H1 (cell line): ENCODE measurements at regions not wholly inside any gene's neighbourhood (a gene's known extent, or its start where the extent isn't known, plus 50 kb on each side); places are given as distances from the start of the nearest gene placed in this dataset.

Experiments used
- CTCF ChIA-PET: fragments of 300-600 bp; sonication (Branson Sonifier 250); formaldehyde crosslinking; loops from one replicate; lab custom pipeline; 2021; ENCODE audit not compliant: partially characterized antibody; lab: Charles Lee
- POLR2A ChIA-PET: fragments of 300-600 bp; sonication (Branson Sonifier 250); formaldehyde crosslinking; loops from one replicate; lab custom pipeline; 2021; ENCODE audit warnings: inconsistent platforms; ENCODE audit not compliant: partially characterized antibody; lab: Charles Lee
- DNase-seq, 2 experiments: peaks; one replicate each; pipeline versions ENCODE4 v3.0.0 to v3.0.0-alpha.2; 2010 to 2022; ENCODE audit warnings: low spot score in 2 of 2, low read depth in 1 of 2, mixed read lengths in 1 of 2
- FAIRE-seq: peaks from 2 replicates; lab custom pipeline; 2011; peaks lifted over from hg19 to GRCh38; lab: Jason Lieb, UNC
- H2AFZ ChIP-seq: 2 replicates; pipeline ENCODE4 v1.8.1; 2012; ENCODE audit warnings: low read length, inconsistent platforms
- H2AK5ac ChIP-seq: 2 replicates; pipeline ENCODE4 v1.6.1; 2013; ENCODE audit warnings: low read depth, low read length
- H2BK120ac ChIP-seq: replicated peaks from 2 replicates; pipeline ENCODE3; 2013; ENCODE audit warnings: low read depth, low read length, inconsistent platforms
- H2BK12ac ChIP-seq: 2 replicates; pipeline ENCODE4 v1.6.1; 2013; ENCODE audit warnings: low read depth, low read length
- H2BK15ac ChIP-seq: 2 replicates; pipeline ENCODE4 v1.6.1; 2013; ENCODE audit warnings: low read length
- H2BK20ac ChIP-seq: 2 replicates; pipeline ENCODE4 v1.6.1; 2013; ENCODE audit warnings: low read length
- H2BK5ac ChIP-seq: 2 replicates; pipeline ENCODE4 v1.6.1; 2013; ENCODE audit warnings: low read depth, low read length
- H3K14ac ChIP-seq: 2 replicates; pipeline ENCODE4 v1.6.1; 2013; ENCODE audit warnings: inconsistent platforms; ENCODE audit not compliant: insufficient read length
- H3K18ac ChIP-seq: 2 replicates; pipeline ENCODE4 v1.6.1; 2013; ENCODE audit warnings: low read length; ENCODE audit errors: extremely low read depth
- H3K23ac ChIP-seq: 2 replicates; pipeline ENCODE4 v1.6.1; 2013; ENCODE audit warnings: inconsistent platforms; ENCODE audit not compliant: insufficient read length
- H3K23me2 ChIP-seq: 2 replicates; pipeline ENCODE4 v1.6.1; 2013; ENCODE audit warnings: low read depth, low read length
- H3K27ac ChIP-seq: 2 replicates; pipeline ENCODE4 v1.6.1; 2011; ENCODE audit warnings: low read depth, low read length, inconsistent platforms
- H3K27me3 ChIP-seq, 4 experiments: replicated peaks in 1 of 4; 1 replicate in 1 of 4; 2 replicates in 3 of 4; pipeline versions ENCODE4 v1.6.1 to v1.8.1; 2011 to 2013; ENCODE audit warnings: low read length in 3 of 4, mild to moderate bottlenecking in 3 of 4, inconsistent platforms in 2 of 4, mixed read lengths in 2 of 4, moderate library complexity in 1 of 4; ENCODE audit not compliant: control insufficient read depth in 3 of 4, insufficient read depth in 3 of 4; ENCODE audit errors: extremely low read depth in 1 of 4
- H3K36me3 ChIP-seq, 4 experiments: 2 replicates each; pipeline versions ENCODE4 v1.6.1 to v1.8.1; 2011 to 2013; ENCODE audit warnings: mild to moderate bottlenecking in 4 of 4, low read length in 3 of 4, moderate library complexity in 2 of 4, control low read depth in 1 of 4, inconsistent platforms in 1 of 4; ENCODE audit not compliant: insufficient read depth in 4 of 4, control insufficient read depth in 2 of 4
- H3K4ac ChIP-seq: replicated peaks from 2 replicates; pipeline ENCODE3; 2013; ENCODE audit warnings: low read length, low read depth, mixed read lengths, inconsistent platforms; ENCODE audit not compliant: insufficient read length
- H3K4me1 ChIP-seq, 4 experiments: replicated peaks in 1 of 4; 1 replicate in 1 of 4; 2 replicates in 3 of 4; pipeline versions ENCODE4 v1.6.1 to v1.8.1; 2011 to 2013; ENCODE audit warnings: low read length in 3 of 4, inconsistent platforms in 2 of 4, mixed read lengths in 1 of 4; ENCODE audit not compliant: insufficient read depth in 4 of 4, control insufficient read depth in 3 of 4
- H3K4me2 ChIP-seq, 2 experiments: 2 replicates each; pipeline versions ENCODE4 v1.6.1 to v1.8.1; 2011 to 2013; ENCODE audit warnings: low read depth in 2 of 2, low read length in 2 of 2, control low read depth in 1 of 2, inconsistent platforms in 1 of 2, mild to moderate bottlenecking in 1 of 2; ENCODE audit not compliant: insufficient read depth in 1 of 2
- H3K4me3 ChIP-seq, 4 experiments: fragments of 200-600, 300-600 bp in 1 of 4; sonication (generic), shearing (Covaris generic), sonication (Bioruptor Twin) in 1 of 4; 2 replicates each; pipeline versions ENCODE4 v1.5.1 to v1.8.1; 2011 to 2016; ENCODE audit warnings: low read length in 4 of 4, low read depth in 3 of 4, control low read depth in 2 of 4, inconsistent platforms in 2 of 4, mild to moderate bottlenecking in 2 of 4, mixed read lengths in 1 of 4, moderate library complexity in 1 of 4; ENCODE audit not compliant: insufficient read depth in 2 of 4; ENCODE audit errors: extremely low read depth in 1 of 4
- H3K56ac ChIP-seq: replicated peaks from 2 replicates; pipeline ENCODE3; 2013; ENCODE audit warnings: low read depth, mild to moderate bottlenecking, mixed read lengths, low read length, inconsistent platforms; ENCODE audit not compliant: insufficient read length
- H3K79me1 ChIP-seq: 2 replicates; pipeline ENCODE4 v1.6.1; 2013; ENCODE audit warnings: low read depth, low read length, control low read depth
- H3K79me2 ChIP-seq, 2 experiments: 2 replicates each; pipeline versions ENCODE4 v1.6.1 to v1.8.1; 2012 to 2013; ENCODE audit warnings: low read length in 2 of 2, mild to moderate bottlenecking in 2 of 2, inconsistent platforms in 1 of 2; ENCODE audit not compliant: insufficient read depth in 2 of 2, control insufficient read depth in 1 of 2
- H3K9ac ChIP-seq, 4 experiments: replicated peaks in 1 of 4; 1 replicate in 1 of 4; 2 replicates in 3 of 4; pipeline versions ENCODE4 v1.6.1 to v1.8.1; 2011 to 2013; ENCODE audit warnings: low read depth in 3 of 4, low read length in 3 of 4, control low read depth in 2 of 4, mild to moderate bottlenecking in 2 of 4, moderate library complexity in 2 of 4, inconsistent platforms in 1 of 4; ENCODE audit errors: extremely low read depth in 1 of 4
- H3K9me3 ChIP-seq, 2 experiments: 2 replicates each; pipeline versions ENCODE4 v1.6.1 to v1.8.1; 2012 to 2013; ENCODE audit warnings: mild to moderate bottlenecking in 2 of 2, moderate library complexity in 2 of 2, control low read depth in 1 of 2, inconsistent platforms in 1 of 2, low read depth in 1 of 2, low read length in 1 of 2, mixed read lengths in 1 of 2; ENCODE audit not compliant: insufficient read depth in 2 of 2
- H4K20me1 ChIP-seq, 2 experiments: replicated peaks in 1 of 2; 2 replicates each; pipeline versions ENCODE3 to v1.8.1; 2011 to 2013; ENCODE audit warnings: inconsistent platforms in 2 of 2, low read length in 2 of 2, mild to moderate bottlenecking in 1 of 2; ENCODE audit not compliant: insufficient read depth in 2 of 2, control insufficient read depth in 1 of 2
- H4K5ac ChIP-seq: 2 replicates; pipeline ENCODE4 v1.6.1; 2013; ENCODE audit warnings: low read length, low read depth, mixed read lengths, inconsistent platforms; ENCODE audit not compliant: insufficient read length
- H4K8ac ChIP-seq: 2 replicates; pipeline ENCODE4 v1.8.0; 2013; ENCODE audit warnings: mild to moderate bottlenecking, moderate library complexity, low read length, inconsistent platforms; ENCODE audit not compliant: insufficient read depth; ENCODE audit errors: extremely low read depth
- H4K91ac ChIP-seq: replicated peaks from 2 replicates; pipeline ENCODE3; 2013; ENCODE audit warnings: low read length, mixed read lengths, inconsistent platforms; ENCODE audit not compliant: insufficient read length
- ASH2L ChIP-seq: fragments of 200-600, 300-600 bp; sonication (generic); IDR thresholded peaks from one replicate; pipeline ENCODE4 v1.7.1; 2017; ENCODE audit warnings: low read length
- CBX5 ChIP-seq: fragments of 300-800, 300-1000 bp; sonication (generic); IDR thresholded peaks from 2 replicates; pipeline ENCODE4 v1.7.1; 2016; ENCODE audit warnings: antibody characterized with exemption, low read length, low read depth
- CEBPB ChIP-seq: IDR thresholded peaks from 2 replicates; pipeline ENCODE4 v1.6.1; 2012; ENCODE audit warnings: low read depth, low read length
- GABPA ChIP-seq: IDR thresholded peaks from 2 replicates; pipeline ENCODE4 v1.6.1; 2011; ENCODE audit warnings: mild to moderate bottlenecking, low read length, moderate library complexity, borderline replicate concordance; ENCODE audit not compliant: insufficient read depth
- HDAC6 ChIP-seq: IDR thresholded peaks from one replicate; pipeline ENCODE4 v1.7.1; 2012; ENCODE audit warnings: low read depth, mild to moderate bottlenecking, inconsistent platforms, low read length, moderate library complexity
- KDM1A ChIP-seq: fragments of 200-600, 300-600 bp; sonication (generic); IDR thresholded peaks from 2 replicates; pipeline ENCODE4 v1.7.1; 2016; ENCODE audit warnings: mild to moderate bottlenecking, low read length, borderline replicate concordance
- KDM4A ChIP-seq: IDR thresholded peaks from one replicate; pipeline ENCODE4 v1.7.1; 2012; ENCODE audit warnings: low read depth, mild to moderate bottlenecking, moderate library complexity, low read length, inconsistent platforms; ENCODE audit not compliant: severe bottlenecking
- MAFK ChIP-seq: IDR thresholded peaks from 2 replicates; pipeline ENCODE4 v1.6.1; 2012; ENCODE audit warnings: low read depth, mild to moderate bottlenecking, improper control_type of control experiment, low read length
- MAX ChIP-seq: IDR thresholded peaks from 2 replicates; pipeline ENCODE4 v1.6.1; 2012; ENCODE audit warnings: inconsistent platforms
- NRF1 ChIP-seq: IDR thresholded peaks from 2 replicates; pipeline ENCODE4 v1.6.1; 2011; ENCODE audit warnings: mild to moderate bottlenecking, low read depth, low read length, improper control_type of control experiment
- POLR2A ChIP-seq, 2 experiments: IDR thresholded peaks; 1 replicate in 1 of 2; 2 replicates in 1 of 2; pipeline ENCODE4 v1.6.1; 2011; ENCODE audit warnings: low read depth in 2 of 2, low read length in 2 of 2, mild to moderate bottlenecking in 2 of 2; ENCODE audit errors: control extremely low read depth in 1 of 2
- RBBP5 ChIP-seq: IDR thresholded peaks from 2 replicates; pipeline ENCODE4 v1.7.1; 2012; ENCODE audit warnings: low read depth, mild to moderate bottlenecking, inconsistent platforms, low read length, moderate library complexity, borderline replicate concordance
- SIN3A ChIP-seq, 2 experiments: IDR thresholded peaks in 1 of 2; conservative IDR thresholded peaks in 1 of 2; 2 replicates each; pipeline ENCODE4 v1.6.1; 2011 to 2012; ENCODE audit warnings: low read length in 2 of 2, improper control_type of control experiment in 1 of 2, low read depth in 1 of 2, mild to moderate bottlenecking in 1 of 2
- SIX5 ChIP-seq: IDR thresholded peaks from 2 replicates; pipeline ENCODE4 v1.6.1; 2011; ENCODE audit warnings: mild to moderate bottlenecking, low read depth, low read length
- SP1 ChIP-seq: IDR thresholded peaks from 2 replicates; pipeline ENCODE4 v1.6.1; 2011; ENCODE audit warnings: low read depth, low read length
- TEAD4 ChIP-seq: IDR thresholded peaks from 2 replicates; pipeline ENCODE4 v1.6.1; 2012; ENCODE audit warnings: low read depth, low read length, inconsistent platforms, mixed read lengths
- WGBS, 2 experiments: shearing (Covaris generic) in 1 of 2; methylation state at CpG; one replicate each; pipeline versions ENCODE4 v1.1.6 to v1.1.7; 2013 to 2015; ENCODE audit warnings: low lambda C conversion rate in 2 of 2, mixed read lengths in 2 of 2, inconsistent platforms in 1 of 2, low coverage in 1 of 2, missing lambda C conversion rate in 1 of 2; ENCODE audit not compliant: insufficient replicate concordance in 2 of 2, insufficient coverage in 1 of 2, insufficient read length in 1 of 2; ENCODE audit errors: extremely low coverage in 1 of 2, missing lambda C conversion rate in 1 of 2; 5-methylcytosine and 5-hydroxymethylcytosine counted together

- H3K4me2 ChIP-seq = no peak overlapping the region; a peak in 1 of 4 replicates
- no peaks in the 10 kb centered on the region for H3K23me2 ChIP-seq
- peaks cover 0 to 4% (median 1%) of the 10 kb centered on the region in 4 experiments; a peak in 1 of 7 replicates for H3K4me1 ChIP-seq
- H3K4me3 ChIP-seq = no peak overlapping the region
- no peaks in the 10 kb centered on the region for H3K27me3 ChIP-seq
- no peak overlapping the region for H3K23ac ChIP-seq
- H3K9ac ChIP-seq = no peak overlapping the region
- FAIRE-seq (peak; percentile 85), DNase-seq (no peak)
- no peaks in the 10 kb centered on the region for H3K79me1 ChIP-seq
- H2BK12ac ChIP-seq = no peak overlapping the region
- H3K14ac ChIP-seq = no peak overlapping the region
- no peak overlapping the region for H3K4ac ChIP-seq
- no peaks in the 10 kb centered on the region for H3K79me2 ChIP-seq
- no peak overlapping the region for H2BK120ac ChIP-seq
- H3K36me3 ChIP-seq = no peaks in the 10 kb centered on the region
- 37% methylated on average over 1 of the region's 1 CpG; no CpG with 5 or more reads in 1 of the 2 experiments for WGBS, 2 experiments
- H3K27ac ChIP-seq = no peak overlapping the region
- H2BK5ac ChIP-seq = no peak overlapping the region
- H3K56ac ChIP-seq = no peak overlapping the region
- H2AK5ac ChIP-seq = no peak overlapping the region
- no peak overlapping the region for H2BK20ac ChIP-seq
- no peak overlapping the region for H3K18ac ChIP-seq
- H2AFZ ChIP-seq = no peak overlapping the region
- no peak overlapping the region for H4K8ac ChIP-seq
- POLR2A ChIA-PET = no interaction called here
- H2BK15ac ChIP-seq = no peak overlapping the region
- H4K20me1 ChIP-seq = no peaks in the 10 kb centered on the region
- no peak overlapping the region for H4K91ac ChIP-seq
- H3K9me3 ChIP-seq = no peaks in the 10 kb centered on the region
- no peak overlapping the region for H4K5ac ChIP-seq
- CTCF ChIA-PET = no interaction called here
- TF ChIP-seq MAX = no peak
- no peak for TF ChIP-seq CEBPB
- no peak for TF ChIP-seq MAFK
- TF ChIP-seq KDM4A = no peak
- no peak for TF ChIP-seq HDAC6
- TF ChIP-seq TEAD4 = peak; percentile 17; the same call in 1 of the 2 replicates
- no peak for TF ChIP-seq SIX5
- TF ChIP-seq NRF1 = no peak
- no peak for TF ChIP-seq CBX5
- TF ChIP-seq RBBP5 = no peak
- TF ChIP-seq GABPA = no peak
- no peak for TF ChIP-seq SIN3A (conservative IDR thresholded peaks at IDR 0.05 in 1 of 2, IDR thresholded peaks at IDR 0.05 in 1 of 2; ENCODE audit: low read depth in 1 of 2, low read length in 2 of 2)
- TF ChIP-seq ASH2L = no peak
- TF ChIP-seq POLR2A (IDR thresholded peaks at IDR 0.05; ENCODE audit: control extremely low read depth in 1 of 2, low read depth in 2 of 2, low read length in 2 of 2) = no peak
- no peak for TF ChIP-seq KDM1A
- TF ChIP-seq SP1 = no peak
These were observed 440.5 kb upstream of the CBLB start for GRCh38 chr3:106309274-106309673.
